SIG-M5 treated with dmso at 0.1 percent for 504 hours (cell line): ENCODE measurements at regions not wholly inside any gene's neighbourhood (a gene's known extent, or its start where the extent isn't known, plus 50 kb on each side); places are given as distances from the start of the nearest gene placed in this dataset.

Experiments
- DNase-seq: peaks from one replicate; lab custom pipeline; 2025; ENCODE audit not compliant: unreplicated experiment; lab: John Stamatoyannopoulos, UW

DNA sequence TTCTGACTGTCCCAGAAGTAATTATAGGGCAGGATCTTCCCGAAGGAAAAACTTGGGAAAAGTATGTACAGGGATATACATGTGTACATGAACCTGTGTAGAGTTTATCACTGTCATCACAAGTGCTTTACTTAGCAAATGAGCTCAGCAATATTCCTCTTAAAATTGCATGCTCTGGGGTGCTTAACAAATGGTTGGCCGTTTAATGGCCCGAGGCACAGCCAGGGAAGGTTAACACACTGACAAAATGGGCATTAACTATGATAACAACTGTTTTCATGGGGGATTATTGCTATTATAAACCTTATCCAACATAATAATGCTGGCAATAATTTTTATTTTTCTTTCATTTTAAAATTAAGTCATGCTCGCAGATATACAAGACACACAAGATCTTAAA is 459.3 kb downstream of the TUSC7 start:
- DNase-seq, result no peak

GRCh38 chr3:117170094-117170493 is 460.5 kb downstream of the TUSC7 start:
- no peak for DNase-seq

DNA sequence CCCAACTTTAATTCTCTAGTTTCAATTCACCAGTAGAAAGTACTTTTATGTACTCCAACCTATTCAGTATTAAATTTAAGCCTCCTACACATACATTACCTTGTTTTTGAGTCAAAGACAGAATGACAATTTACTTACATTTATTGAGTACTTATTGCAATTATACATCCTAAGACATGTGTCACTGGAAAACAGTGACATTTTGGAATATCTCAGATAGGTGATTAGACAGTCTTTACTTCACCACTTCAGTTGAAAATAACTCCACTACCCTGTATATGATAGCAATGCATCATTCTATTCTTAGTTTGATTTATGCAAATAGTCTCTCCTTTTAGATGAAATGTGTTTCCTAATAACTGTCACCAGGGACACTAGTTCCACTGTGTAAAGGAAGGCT is 461.5 kb downstream of the TUSC7 start:
- DNase-seq, result no peak

GRCh38 chr3:117172426-117172825 is 462.8 kb downstream of the TUSC7 start:
- DNase-seq, result no peak

DNA sequence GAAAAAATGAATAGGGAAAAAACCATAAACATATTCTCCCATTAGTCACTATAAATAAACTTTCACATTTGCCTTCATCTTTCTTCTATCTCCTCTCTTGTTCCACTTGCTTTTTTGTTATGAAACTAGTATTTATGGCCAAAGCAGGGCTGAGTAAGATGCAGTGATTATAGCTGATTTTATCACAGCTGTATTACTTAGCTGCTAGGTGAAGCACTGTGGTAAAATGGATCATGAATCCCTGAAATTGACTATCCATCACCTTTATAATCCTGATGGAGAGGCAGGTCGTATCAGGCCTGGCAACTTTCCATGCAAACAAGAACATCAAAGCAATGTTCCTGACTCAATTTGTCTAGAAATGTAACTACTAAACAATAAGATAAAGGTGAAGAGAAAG is 471.6 kb downstream of the TUSC7 start:
- no peak for DNase-seq

DNA sequence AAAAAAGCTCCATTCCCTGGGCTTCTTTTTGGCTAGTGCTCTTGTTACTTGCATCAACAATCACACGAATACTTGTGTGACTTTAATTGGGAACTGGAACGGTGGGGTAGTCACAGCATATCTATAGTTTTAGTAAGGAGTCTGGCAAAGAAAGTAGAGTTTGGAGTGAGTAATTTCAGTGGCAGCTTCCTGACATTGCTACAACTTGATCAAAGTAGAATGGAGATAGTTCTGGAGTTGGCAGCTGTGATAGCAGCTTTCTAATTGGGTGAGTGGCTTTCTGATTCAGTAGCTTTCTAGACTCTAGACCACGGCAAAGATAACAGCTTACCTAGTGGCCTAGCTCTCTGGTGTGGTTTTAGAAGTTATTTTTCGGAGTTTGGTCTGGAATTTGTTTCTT is 475.0 kb downstream of the TUSC7 start:
- DNase-seq, result no peak

DNA sequence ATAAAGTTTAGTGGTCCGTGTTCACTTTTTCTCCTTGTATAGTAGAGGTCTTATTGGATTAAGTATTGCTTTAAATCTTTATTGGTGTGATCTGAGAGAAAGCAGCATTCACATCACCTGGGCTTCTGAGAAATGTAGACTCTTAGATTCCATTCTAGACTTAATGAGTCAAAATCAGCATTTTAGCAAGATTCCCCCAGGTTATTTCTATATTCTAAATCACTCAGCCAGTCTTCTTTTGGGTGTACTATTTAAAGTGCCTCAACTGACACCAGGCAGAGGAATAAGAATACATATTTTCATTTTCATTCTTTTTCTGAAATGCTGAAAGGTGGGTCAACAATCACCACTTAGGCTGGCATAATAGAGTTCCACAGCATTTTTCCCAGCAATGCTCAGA is 481.7 kb downstream of the TUSC7 start:
- DNase-seq, result no peak

DNA sequence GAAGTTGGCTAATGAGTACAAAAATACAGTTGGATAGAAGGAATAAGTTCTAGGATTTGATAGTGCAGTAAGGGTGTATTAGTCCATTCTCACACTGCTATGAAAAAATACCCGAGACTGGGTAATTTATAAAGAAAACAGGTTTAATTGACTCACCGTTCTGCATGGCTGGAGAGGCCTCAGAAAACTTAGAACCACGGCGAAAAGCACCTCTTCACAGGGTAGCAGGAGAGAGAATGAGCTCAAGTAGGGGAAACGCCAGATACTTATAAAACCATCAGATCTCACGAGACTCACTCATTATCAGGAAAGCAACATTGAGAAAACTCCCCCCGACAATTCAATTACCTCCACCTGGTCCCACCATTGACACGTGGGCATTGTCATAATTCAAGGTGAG is 483.3 kb downstream of the TUSC7 start:
- DNase-seq, result no peak

- no peak for DNase-seq
Measured at GRCh38 chr3:117193390-117193789, 483.8 kb downstream of the TUSC7 start.

GRCh38 chr3:117195034-117195433 is 485.5 kb downstream of the TUSC7 start:
- DNase-seq, result no peak

- DNase-seq, result no peak
Measured at GRCh38 chr3:117200962-117201361, 491.4 kb downstream of the TUSC7 start.

DNA sequence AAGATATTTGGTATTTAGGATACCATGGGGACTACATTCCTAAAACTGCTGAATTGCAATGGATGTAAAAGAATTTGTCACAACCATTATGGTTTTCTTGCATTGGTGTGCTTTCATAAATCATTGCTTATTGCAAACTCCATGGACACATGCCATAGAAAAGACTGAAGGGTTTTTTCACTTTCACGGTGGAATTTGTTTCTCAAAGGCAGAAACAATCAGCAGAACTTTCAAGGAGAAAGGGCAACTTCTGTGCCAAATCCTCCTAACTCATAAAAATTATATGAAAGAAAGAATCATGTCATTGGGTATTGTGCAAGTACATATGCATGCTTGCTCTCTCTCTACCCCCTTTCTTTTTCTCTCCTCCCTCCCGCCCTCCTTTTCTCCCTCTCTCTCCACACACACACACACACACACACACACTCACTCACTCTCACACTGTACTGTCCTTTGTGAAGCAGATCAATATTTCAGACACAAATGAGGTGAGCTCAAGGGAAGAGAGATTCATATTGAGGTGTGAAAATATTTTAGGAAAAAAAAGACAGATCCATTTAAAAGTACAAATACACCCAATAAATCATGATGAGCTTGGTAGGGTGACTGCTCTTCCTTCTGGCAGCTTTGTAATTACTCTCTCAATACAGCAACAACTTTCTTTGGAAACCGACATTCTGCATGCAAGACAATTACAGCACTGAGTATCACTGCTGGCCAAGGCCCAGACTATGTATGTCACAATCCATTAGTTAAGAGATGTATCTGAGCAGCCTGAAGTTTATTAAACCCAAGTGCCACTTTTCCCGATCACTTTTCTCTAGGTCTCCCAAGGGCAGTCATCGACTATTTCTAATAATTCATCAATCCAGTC is 492.6 kb downstream of the TUSC7 start:
- no peak for DNase-seq

DNA sequence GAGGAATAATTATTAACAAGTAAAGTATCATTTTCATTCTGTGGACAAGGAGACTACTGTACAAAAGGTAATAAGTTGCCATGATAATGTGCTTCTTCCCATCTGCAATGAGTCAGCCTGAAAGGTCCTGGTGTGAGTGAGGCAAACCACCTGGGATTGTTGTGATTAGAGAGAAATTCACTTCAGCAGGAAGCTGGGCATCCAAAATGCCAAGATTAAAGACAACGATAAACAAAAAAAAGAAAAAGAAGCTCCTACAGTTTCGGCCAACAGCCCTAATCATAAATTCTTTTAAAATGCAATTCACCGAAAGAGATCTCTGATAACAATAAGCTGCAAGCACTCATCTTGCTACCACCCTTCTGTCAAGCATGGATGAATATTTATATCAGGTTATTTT is 507.8 kb downstream of the TUSC7 start:
- no peak for DNase-seq

- no peak for DNase-seq
Measured at GRCh38 chr3:117217760-117218316, 508.3 kb downstream of the TUSC7 start.

- DNase-seq, result no peak
Measured at GRCh38 chr3:117218641-117219048, 509.1 kb downstream of the TUSC7 start.

DNA sequence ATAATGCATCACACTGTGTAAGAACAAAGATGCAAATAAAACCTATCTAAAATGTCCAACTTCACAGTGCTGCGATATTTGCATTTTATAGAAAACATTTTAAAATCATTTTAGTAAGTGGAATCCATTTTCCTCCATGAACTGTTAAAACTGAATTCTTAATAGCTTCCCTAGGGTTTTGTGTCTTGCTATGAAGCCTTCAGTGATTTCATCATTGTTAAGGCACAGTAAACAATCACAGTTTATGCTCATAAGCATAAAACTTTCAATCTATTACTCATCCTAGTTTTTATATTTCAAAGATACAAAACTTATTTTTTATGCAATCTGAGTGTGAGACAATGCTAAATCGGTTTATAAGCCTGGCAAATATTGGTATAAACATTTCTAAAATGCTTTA is 509.7 kb downstream of the TUSC7 start:
- DNase-seq, result no peak

DNA sequence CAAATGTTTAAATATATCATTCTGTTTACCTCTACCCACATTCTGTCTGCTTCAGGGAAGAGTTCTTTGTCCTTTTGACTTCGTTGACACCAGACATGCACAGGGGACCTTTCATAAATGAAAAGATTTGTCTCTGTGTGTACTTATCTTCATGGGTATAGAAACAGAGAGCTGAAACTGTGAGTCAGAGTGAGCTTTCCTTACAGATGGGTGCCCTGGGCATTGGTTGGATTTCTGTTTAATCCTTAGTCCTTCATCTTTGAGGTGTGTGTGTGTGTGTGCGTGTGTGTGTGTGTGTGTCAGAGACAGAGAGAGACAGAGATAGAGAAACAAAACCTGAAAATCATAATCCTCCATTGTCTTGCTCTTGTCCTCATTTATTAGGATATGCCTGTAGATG is 517.4 kb downstream of the TUSC7 start:
- DNase-seq, result no peak

DNA sequence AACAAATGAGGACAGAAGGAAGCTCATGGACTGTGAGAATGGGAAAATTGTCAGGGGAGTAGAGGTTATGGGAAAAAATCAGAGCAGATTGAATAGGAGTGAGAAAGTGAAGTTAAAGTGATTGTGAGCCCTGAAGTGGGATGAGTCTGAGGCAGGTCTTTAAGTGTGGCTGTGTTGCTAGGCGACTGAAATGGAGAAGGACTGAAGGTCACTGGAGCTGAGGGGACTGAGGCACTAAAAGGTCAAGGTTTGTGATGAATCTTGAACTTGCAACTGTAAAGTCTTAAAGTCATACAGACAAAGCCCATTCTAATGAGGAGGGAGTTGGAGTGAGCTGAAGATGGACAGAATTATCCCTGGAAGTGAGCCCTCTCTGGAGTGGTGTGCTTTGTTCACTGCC is 518.9 kb downstream of the TUSC7 start:
- DNase-seq, result no peak

DNA sequence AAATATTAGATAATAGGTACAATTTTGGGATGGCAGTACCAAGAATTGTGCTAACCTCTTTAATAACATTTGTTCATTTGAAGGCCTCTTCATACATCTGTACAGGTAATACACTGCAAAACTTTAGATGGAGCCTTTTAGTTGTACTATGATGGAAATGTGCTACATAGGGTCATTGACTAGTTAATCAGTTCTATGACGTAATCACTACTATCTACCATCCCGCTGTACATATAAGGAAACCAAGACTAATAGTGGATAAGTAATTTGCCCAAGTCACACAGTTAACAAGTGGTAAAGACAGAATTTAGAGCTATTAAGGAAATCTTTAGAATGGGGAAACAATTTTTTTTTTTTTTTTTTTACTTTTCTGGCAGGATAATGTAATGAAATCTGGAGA is 521.3 kb downstream of the TUSC7 start:
- no peak for DNase-seq

DNA sequence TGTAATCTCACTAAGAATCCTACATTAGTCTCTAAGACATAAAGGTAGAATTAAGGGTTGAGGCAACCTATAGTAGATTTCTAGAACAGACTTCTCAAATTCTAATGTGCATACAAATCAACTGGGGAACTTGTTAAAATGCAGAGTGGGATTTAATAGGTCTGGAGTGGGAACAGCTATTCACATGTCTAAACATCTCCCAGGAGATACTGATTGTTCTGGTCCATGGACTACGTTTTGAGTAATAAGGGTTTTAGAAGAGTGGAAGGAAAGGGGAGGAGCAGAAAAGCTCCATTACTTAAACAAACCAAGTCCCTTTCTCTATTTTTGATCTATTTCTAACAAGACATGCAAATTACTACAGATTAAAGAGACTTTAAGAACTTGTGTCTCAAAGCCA is 524.8 kb downstream of the TUSC7 start:
- no peak for DNase-seq

GRCh38 chr3:117235304-117235703 is 525.7 kb downstream of the TUSC7 start:
- DNase-seq, result no peak

- DNase-seq, result no peak
Measured at GRCh38 chr3:117238806-117239205, 529.2 kb downstream of the TUSC7 start.

DNA sequence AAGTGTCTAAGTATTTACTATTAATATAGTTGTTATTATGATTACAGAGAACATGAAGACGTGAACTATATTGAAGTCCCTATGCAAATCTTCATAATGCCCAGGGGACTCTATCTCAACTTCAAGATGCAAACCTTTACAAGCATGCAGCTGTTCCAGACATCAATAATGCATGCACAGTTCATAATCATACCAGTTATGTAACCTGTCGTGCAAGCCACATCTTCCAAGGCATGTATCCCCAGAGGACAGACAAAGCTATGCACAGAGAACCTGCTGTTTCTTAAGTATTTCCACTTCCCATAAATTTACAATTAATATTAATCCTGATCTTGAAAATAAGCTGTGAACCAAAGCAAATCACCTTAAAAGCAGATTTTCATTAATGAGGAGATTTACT is 534.1 kb downstream of the TUSC7 start:
- DNase-seq, result no peak
